ENCODE measurements at regions not wholly inside any gene's neighbourhood (a gene's known extent, or its start where the extent isn't known, plus 50 kb on each side); places are given as distances from the start of the nearest gene placed in this dataset.

DNA sequence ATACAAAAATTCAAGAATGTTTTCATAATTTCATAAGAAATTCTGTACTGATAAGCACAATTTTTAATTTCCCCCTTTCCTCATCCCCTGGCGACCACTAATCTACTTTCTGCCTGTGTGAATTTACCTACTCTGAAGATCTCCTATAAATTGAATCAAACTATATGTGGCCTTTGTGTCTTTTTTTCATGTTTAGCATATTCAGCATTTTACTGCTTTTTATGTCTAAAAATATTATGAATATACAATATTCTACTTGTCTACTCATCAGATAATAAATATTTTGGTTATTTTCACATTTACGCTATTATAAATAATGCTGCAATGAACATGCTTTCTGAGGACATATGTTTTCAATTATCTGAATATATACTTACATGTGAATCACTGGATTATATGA lies 144.8 kb downstream of the CYLC2 start:
- no peak for TF ChIP-seq POLR2A (IDR thresholded peaks at IDR 0.05)
- TF ChIP-seq, protein P1, sequence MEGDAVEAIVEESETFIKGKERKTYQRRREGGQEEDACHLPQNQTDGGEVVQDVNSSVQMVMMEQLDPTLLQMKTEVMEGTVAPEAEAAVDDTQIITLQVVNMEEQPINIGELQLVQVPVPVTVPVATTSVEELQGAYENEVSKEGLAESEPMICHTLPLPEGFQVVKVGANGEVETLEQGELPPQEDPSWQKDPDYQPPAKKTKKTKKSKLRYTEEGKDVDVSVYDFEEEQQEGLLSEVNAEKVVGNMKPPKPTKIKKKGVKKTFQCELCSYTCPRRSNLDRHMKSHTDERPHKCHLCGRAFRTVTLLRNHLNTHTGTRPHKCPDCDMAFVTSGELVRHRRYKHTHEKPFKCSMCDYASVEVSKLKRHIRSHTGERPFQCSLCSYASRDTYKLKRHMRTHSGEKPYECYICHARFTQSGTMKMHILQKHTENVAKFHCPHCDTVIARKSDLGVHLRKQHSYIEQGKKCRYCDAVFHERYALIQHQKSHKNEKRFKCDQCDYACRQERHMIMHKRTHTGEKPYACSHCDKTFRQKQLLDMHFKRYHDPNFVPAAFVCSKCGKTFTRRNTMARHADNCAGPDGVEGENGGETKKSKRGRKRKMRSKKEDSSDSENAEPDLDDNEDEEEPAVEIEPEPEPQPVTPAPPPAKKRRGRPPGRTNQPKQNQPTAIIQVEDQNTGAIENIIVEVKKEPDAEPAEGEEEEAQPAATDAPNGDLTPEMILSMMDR (IDR thresholded peaks at IDR 0.05), result no peak
- no peak for TF ChIP-seq POLR2AphosphoS5 (IDR thresholded peaks at IDR 0.05)

Data from breast epithelium (tissue), 3 donors.